ENCODE measurements at regions not wholly inside any gene's neighbourhood (a gene's known extent, or its start where the extent isn't known, plus 50 kb on each side); places are given as distances from the start of the nearest gene placed in this dataset.

DNA sequence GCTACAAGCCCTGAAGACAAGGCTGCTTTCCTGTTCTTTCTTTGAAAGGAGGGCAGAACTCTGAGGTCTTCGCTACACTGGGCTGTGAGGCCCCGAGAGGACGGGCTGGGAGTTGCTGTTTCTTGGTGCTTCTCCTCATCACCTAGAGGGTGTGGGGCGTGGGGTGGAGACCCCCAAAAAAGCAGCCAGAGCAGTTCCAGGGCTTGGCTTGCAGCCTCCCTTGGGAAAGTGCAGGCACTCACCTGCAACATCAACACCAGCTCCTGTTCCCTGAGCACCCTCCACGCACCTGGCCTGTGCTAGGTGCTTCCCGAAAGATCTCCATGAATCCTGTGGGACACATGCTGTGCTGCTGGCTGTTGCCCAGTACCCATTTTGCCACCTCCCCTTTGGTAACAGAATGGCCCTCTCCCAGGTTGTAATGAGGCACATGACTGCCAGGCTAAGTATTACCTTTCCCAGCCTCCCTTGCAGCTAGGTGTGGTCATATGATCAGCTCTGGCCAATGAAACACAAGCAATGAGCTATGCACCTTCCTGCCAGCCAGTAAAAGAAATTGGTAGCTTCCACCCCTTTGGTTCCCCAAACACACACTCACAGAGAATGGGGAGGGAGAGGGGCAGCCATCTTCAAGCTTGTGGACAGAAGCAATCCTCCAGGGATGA is 146.0 kb downstream of the C9orf50 start:
- TF ChIP-seq, protein P1, sequence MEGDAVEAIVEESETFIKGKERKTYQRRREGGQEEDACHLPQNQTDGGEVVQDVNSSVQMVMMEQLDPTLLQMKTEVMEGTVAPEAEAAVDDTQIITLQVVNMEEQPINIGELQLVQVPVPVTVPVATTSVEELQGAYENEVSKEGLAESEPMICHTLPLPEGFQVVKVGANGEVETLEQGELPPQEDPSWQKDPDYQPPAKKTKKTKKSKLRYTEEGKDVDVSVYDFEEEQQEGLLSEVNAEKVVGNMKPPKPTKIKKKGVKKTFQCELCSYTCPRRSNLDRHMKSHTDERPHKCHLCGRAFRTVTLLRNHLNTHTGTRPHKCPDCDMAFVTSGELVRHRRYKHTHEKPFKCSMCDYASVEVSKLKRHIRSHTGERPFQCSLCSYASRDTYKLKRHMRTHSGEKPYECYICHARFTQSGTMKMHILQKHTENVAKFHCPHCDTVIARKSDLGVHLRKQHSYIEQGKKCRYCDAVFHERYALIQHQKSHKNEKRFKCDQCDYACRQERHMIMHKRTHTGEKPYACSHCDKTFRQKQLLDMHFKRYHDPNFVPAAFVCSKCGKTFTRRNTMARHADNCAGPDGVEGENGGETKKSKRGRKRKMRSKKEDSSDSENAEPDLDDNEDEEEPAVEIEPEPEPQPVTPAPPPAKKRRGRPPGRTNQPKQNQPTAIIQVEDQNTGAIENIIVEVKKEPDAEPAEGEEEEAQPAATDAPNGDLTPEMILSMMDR (IDR thresholded peaks at IDR 0.05) = no peak
- TF ChIP-seq POLR2A (IDR thresholded peaks at IDR 0.05) = no peak
